ENCODE measurements at regions not wholly inside any gene's neighbourhood (a gene's known extent, or its start where the extent isn't known, plus 50 kb on each side); places are given as distances from the start of the nearest gene placed in this dataset.

DNA sequence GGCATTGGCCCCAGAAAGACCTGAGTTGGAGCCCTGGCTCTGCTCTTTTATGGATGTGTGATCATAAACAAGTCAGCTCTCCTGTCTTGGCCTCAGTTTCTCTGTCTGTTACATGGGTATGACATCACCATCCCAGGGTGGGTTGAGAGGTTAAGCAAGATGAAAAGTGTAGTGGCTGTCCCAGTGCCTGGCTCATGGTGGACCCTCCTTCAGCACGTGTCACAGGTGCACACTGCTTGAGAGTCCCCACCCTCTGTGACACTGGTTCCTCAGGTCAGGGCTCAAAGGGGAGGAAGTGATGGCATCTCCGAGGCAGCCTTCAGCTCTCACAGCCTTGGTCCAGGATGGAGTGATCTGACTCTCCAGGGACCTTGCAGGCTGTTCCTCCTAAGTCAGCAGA is 218.4 kb downstream of the HAPSTR1 start:
- H3K79me2 ChIP-seq (ENCODE audit: insufficient read depth, low read length), result no peaks in the 10 kb centered on the region
- no peaks in the 10 kb centered on the region for H3K4me1 ChIP-seq (ENCODE audit: insufficient read depth, low read length, poor library complexity, severe bottlenecking)
- H3K27me3 ChIP-seq (ENCODE audit: insufficient read depth, low read length, poor library complexity, severe bottlenecking), result no peaks in the 10 kb centered on the region
- no peak overlapping the region for H3K4me2 ChIP-seq (ENCODE audit: low read depth, low read length, poor library complexity, severe bottlenecking)
- TF ChIP-seq EZH2phosphoT487 (IDR thresholded peaks at IDR 0.05; ENCODE audit: borderline replicate concordance), result no peak
- TF ChIP-seq, protein P1, sequence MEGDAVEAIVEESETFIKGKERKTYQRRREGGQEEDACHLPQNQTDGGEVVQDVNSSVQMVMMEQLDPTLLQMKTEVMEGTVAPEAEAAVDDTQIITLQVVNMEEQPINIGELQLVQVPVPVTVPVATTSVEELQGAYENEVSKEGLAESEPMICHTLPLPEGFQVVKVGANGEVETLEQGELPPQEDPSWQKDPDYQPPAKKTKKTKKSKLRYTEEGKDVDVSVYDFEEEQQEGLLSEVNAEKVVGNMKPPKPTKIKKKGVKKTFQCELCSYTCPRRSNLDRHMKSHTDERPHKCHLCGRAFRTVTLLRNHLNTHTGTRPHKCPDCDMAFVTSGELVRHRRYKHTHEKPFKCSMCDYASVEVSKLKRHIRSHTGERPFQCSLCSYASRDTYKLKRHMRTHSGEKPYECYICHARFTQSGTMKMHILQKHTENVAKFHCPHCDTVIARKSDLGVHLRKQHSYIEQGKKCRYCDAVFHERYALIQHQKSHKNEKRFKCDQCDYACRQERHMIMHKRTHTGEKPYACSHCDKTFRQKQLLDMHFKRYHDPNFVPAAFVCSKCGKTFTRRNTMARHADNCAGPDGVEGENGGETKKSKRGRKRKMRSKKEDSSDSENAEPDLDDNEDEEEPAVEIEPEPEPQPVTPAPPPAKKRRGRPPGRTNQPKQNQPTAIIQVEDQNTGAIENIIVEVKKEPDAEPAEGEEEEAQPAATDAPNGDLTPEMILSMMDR (conservative IDR thresholded peaks at IDR 0.05; ENCODE audit: low read length), result no peak
- no peaks in the 10 kb centered on the region for H3K9me2 ChIP-seq (replicated peaks; ENCODE audit: low read depth, low read length)
- H3K9me3 ChIP-seq (ENCODE audit: insufficient read depth, low read depth, low read length), result no peaks in the 10 kb centered on the region
- H2AFZ ChIP-seq (ENCODE audit: low read length), result no peak overlapping the region
- no peak overlapping the region for H3K9ac ChIP-seq (ENCODE audit: low read depth, low read length, poor library complexity, severe bottlenecking)
- H4K20me1 ChIP-seq (ENCODE audit: insufficient read depth, low read length, poor library complexity, severe bottlenecking), result no peaks in the 10 kb centered on the region
- H3K4me3 ChIP-seq (ENCODE audit: low read length, poor library complexity, severe bottlenecking), result no peak overlapping the region
- H3F3A ChIP-seq (ENCODE audit: low read depth), result no peaks in the 10 kb centered on the region
- no peaks in the 10 kb centered on the region for H3K36me3 ChIP-seq (ENCODE audit: insufficient read depth, low read length)

DNA sequence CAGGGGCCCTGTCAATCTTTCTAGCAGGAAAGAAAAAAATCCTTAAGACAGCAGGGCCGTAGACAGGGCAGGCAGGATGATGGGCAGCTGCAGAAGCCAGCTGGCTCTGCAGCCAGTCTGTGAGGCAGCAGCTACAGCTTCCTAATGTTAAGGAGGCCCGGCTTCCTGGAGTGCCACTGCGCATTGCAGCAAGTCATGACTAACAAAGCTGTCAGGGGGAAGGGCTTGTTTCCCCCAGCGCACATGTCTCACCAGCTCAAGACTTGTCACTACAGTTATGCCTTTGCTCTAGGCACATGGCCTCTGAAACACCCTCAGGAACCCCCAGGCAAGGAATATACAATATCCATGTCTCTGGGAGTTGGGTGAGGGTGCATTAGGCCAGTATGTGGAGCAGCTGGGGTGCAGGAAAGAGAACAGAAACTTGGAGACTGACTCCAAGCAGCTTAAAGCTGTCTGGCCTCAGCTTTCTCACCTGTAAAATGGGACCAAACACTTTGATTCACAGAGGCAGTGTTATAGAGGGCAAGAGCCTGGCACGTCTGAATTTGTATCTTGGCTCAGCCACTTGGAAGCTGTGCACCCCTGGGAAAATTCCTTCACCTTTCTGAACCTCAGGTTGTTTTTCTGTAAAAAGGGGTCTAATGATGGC is 220.0 kb downstream of the HAPSTR1 start:
- no peaks in the 10 kb centered on the region for H3K79me2 ChIP-seq (ENCODE audit: insufficient read depth, low read length)
- H3K9me3 ChIP-seq (ENCODE audit: insufficient read depth, low read depth, low read length), result no peaks in the 10 kb centered on the region
- no peaks in the 10 kb centered on the region for H4K20me1 ChIP-seq (ENCODE audit: insufficient read depth, low read length, poor library complexity, severe bottlenecking)
- no peaks in the 10 kb centered on the region for H3F3A ChIP-seq (ENCODE audit: low read depth)
- no peaks in the 10 kb centered on the region for H3K9me2 ChIP-seq (replicated peaks; ENCODE audit: low read depth, low read length)
- H3K9ac ChIP-seq (ENCODE audit: low read depth, low read length, poor library complexity, severe bottlenecking), result no peak overlapping the region
- no peak overlapping the region for H2AFZ ChIP-seq (ENCODE audit: low read length)
- no peaks in the 10 kb centered on the region for H3K27me3 ChIP-seq (ENCODE audit: insufficient read depth, low read length, poor library complexity, severe bottlenecking)
- no peaks in the 10 kb centered on the region for H3K36me3 ChIP-seq (ENCODE audit: insufficient read depth, low read length)
- H3K4me1 ChIP-seq (ENCODE audit: insufficient read depth, low read length, poor library complexity, severe bottlenecking), result no peaks in the 10 kb centered on the region
- H3K4me3 ChIP-seq (ENCODE audit: low read length, poor library complexity, severe bottlenecking), result no peak overlapping the region
- no peak for TF ChIP-seq EZH2phosphoT487 (IDR thresholded peaks at IDR 0.05; ENCODE audit: borderline replicate concordance)
- TF ChIP-seq, protein P1 (conservative IDR thresholded peaks at IDR 0.05; ENCODE audit: low read length), result no peak
- H3K4me2 ChIP-seq (ENCODE audit: low read depth, low read length, poor library complexity, severe bottlenecking), result no peak overlapping the region

DNA sequence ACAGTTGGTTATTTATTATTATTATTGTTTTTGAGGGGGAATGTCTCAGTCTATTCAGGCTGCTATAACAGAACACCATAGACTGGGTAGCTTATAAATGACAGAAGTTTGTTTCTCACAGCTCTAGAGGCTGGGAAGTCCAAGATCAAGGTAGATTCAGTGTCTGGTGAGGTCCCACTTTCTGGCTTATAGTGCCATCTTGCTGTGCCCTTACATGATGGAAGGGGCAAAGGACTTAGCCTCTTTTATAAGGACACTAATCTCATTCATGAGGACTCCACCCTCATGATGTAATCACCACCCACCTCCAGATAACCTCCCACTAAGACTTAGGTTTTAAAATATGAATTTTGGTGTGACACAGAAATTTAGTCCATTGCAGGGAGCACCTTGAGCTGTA is 224.6 kb downstream of the HAPSTR1 start:
- no peak overlapping the region for H2AFZ ChIP-seq (ENCODE audit: low read length)

More for the DNA sequence above, 224.6 kb downstream of the HAPSTR1 start:
- no peaks in the 10 kb centered on the region for H3K79me2 ChIP-seq (ENCODE audit: insufficient read depth, low read length)
- H3K9me3 ChIP-seq (ENCODE audit: insufficient read depth, low read depth, low read length), result no peaks in the 10 kb centered on the region; the same call in 1 of the 2 replicates
- no peaks in the 10 kb centered on the region for H3K4me1 ChIP-seq (ENCODE audit: insufficient read depth, low read length, poor library complexity, severe bottlenecking)
- H3K4me3 ChIP-seq (ENCODE audit: low read length, poor library complexity, severe bottlenecking), result no peak overlapping the region
- H3K9me2 ChIP-seq (replicated peaks; ENCODE audit: low read depth, low read length), result no peaks in the 10 kb centered on the region
- no peak overlapping the region for H3K4me2 ChIP-seq (ENCODE audit: low read depth, low read length, poor library complexity, severe bottlenecking)
- no peak overlapping the region for H3K9ac ChIP-seq (ENCODE audit: low read depth, low read length, poor library complexity, severe bottlenecking)
- TF ChIP-seq, protein P1 (conservative IDR thresholded peaks at IDR 0.05; ENCODE audit: low read length), result no peak
- no peak for TF ChIP-seq EZH2phosphoT487 (IDR thresholded peaks at IDR 0.05; ENCODE audit: borderline replicate concordance)
- H4K20me1 ChIP-seq (ENCODE audit: insufficient read depth, low read length, poor library complexity, severe bottlenecking), result no peaks in the 10 kb centered on the region
- H3K27me3 ChIP-seq (ENCODE audit: insufficient read depth, low read length, poor library complexity, severe bottlenecking), result no peaks in the 10 kb centered on the region
- H3K36me3 ChIP-seq (ENCODE audit: insufficient read depth, low read length), result no peaks in the 10 kb centered on the region
- H3F3A ChIP-seq (ENCODE audit: low read depth), result no peaks in the 10 kb centered on the region
